ENCODE measurements at regions not wholly inside any gene's neighbourhood (a gene's known extent, or its start where the extent isn't known, plus 50 kb on each side); places are given as distances from the start of the nearest gene placed in this dataset.

GRCh38 chr10:75326306-75326705 is 75.3 kb downstream of the ZNF503 start:
- Histone ChIP-seq H3K36me3 (ENCODE audit: control insufficient read depth in 2 of 2, insufficient read depth in 2 of 2, low read length in 1 of 2) (no peaks in the 10 kb centered on the region), H3K4me3 (ENCODE audit: low read length in 2 of 2) (no peak overlapping the region), H3K9me3 (ENCODE audit: control insufficient read depth in 2 of 2, insufficient read depth in 1 of 2, low read length in 1 of 2) (no peaks in the 10 kb centered on the region), H3K4me1 (ENCODE audit: control insufficient read depth in 2 of 2, insufficient read depth in 2 of 2, low read length in 2 of 2) (no peaks in the 10 kb centered on the region), H3K27me3 (ENCODE audit: control insufficient read depth in 2 of 2, insufficient read depth in 1 of 2, low read length in 1 of 2) (no peaks in the 10 kb centered on the region), H3K27ac (ENCODE audit: low read depth in 1 of 2, low read length in 1 of 2) (no peak overlapping the region)
- DNase-seq (ENCODE audit: low read depth in 6 of 9, low spot score in 9 of 9): no peak

DNA sequence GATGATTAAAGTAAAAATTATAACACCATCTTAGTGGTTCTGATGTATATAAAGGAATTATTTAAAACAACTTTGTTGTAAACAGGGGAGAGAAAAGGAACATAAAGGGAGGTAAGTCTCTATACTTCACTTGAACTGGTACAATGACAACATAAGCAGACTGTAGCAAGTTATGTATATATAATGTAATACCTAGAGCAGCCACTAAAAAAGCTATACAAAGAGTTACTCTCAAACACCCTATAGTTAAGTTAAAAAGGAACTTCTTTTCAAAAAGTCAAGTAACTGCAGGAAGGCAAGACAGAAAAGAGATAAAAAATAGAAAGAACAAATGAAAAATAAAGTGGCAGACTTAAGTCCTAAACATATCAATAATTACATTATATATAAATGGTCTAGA is 82.3 kb downstream of the ZNF503 start:
- H3K36me3 ChIP-seq (ENCODE audit: control insufficient read depth in 2 of 2, insufficient read depth in 2 of 2, low read length in 1 of 2): no peaks in the 10 kb centered on the region
- H3K9me3 ChIP-seq (ENCODE audit: control insufficient read depth in 2 of 2, insufficient read depth in 1 of 2, low read length in 1 of 2): no peaks in the 10 kb centered on the region
- no peaks in the 10 kb centered on the region for H3K4me1 ChIP-seq (ENCODE audit: control insufficient read depth in 2 of 2, insufficient read depth in 2 of 2, low read length in 2 of 2)
- H3K27me3 ChIP-seq (ENCODE audit: control insufficient read depth in 2 of 2, insufficient read depth in 1 of 2, low read length in 1 of 2): no peaks in the 10 kb centered on the region
- no peak overlapping the region for H3K4me3 ChIP-seq (ENCODE audit: low read length in 2 of 2)
- no peak overlapping the region for H3K27ac ChIP-seq (ENCODE audit: low read depth in 1 of 2, low read length in 1 of 2)
- DNase-seq (ENCODE audit: low read depth in 6 of 9, low spot score in 9 of 9): no peak

- 96% methylated on average over 1 of the region's 1 CpG for WGBS
- Histone ChIP-seq H3K4me3 (ENCODE audit: low read length in 2 of 2) (no peak overlapping the region), H3K36me3 (ENCODE audit: control insufficient read depth in 2 of 2, insufficient read depth in 2 of 2, low read length in 1 of 2) (no peaks in the 10 kb centered on the region), H3K27ac (ENCODE audit: low read depth in 1 of 2, low read length in 1 of 2) (no peak overlapping the region), H3K9me3 (ENCODE audit: control insufficient read depth in 2 of 2, insufficient read depth in 1 of 2, low read length in 1 of 2) (no peaks in the 10 kb centered on the region), H3K4me1 (ENCODE audit: control insufficient read depth in 2 of 2, insufficient read depth in 2 of 2, low read length in 2 of 2) (no peaks in the 10 kb centered on the region), H3K27me3 (ENCODE audit: control insufficient read depth in 2 of 2, insufficient read depth in 1 of 2, low read length in 1 of 2) (no peaks in the 10 kb centered on the region)
- DNase-seq (ENCODE audit: low read depth in 6 of 9, low spot score in 9 of 9): no peak
Observed at GRCh38 chr10:75314570-75314969, 78.8 kb upstream of the COMTD1 start.

GRCh38 chr10:75312440-75312839 is 76.7 kb upstream of the COMTD1 start:
- no peak for DNase-seq (ENCODE audit: low read depth in 6 of 9, low spot score in 9 of 9)
- H3K4me3 ChIP-seq (ENCODE audit: low read length in 2 of 2): no peak overlapping the region
- no peaks in the 10 kb centered on the region for H3K4me1 ChIP-seq (ENCODE audit: control insufficient read depth in 2 of 2, insufficient read depth in 2 of 2, low read length in 2 of 2)
- H3K27me3 ChIP-seq (ENCODE audit: control insufficient read depth in 2 of 2, insufficient read depth in 1 of 2, low read length in 1 of 2): no peaks in the 10 kb centered on the region
- H3K27ac ChIP-seq (ENCODE audit: low read depth in 1 of 2, low read length in 1 of 2): no peak overlapping the region
- no peaks in the 10 kb centered on the region for H3K9me3 ChIP-seq (ENCODE audit: control insufficient read depth in 2 of 2, insufficient read depth in 1 of 2, low read length in 1 of 2)
- H3K36me3 ChIP-seq (ENCODE audit: control insufficient read depth in 2 of 2, insufficient read depth in 2 of 2, low read length in 1 of 2): no peaks in the 10 kb centered on the region

GRCh38 chr10:75305675-75306074 is 69.9 kb upstream of the COMTD1 start:
- Histone ChIP-seq H3K27me3 (ENCODE audit: control insufficient read depth in 2 of 2, insufficient read depth in 1 of 2, low read length in 1 of 2) (no peaks in the 10 kb centered on the region), H3K4me1 (ENCODE audit: control insufficient read depth in 2 of 2, insufficient read depth in 2 of 2, low read length in 2 of 2) (no peaks in the 10 kb centered on the region), H3K9me3 (ENCODE audit: control insufficient read depth in 2 of 2, insufficient read depth in 1 of 2, low read length in 1 of 2) (no peaks in the 10 kb centered on the region), H3K27ac (ENCODE audit: low read depth in 1 of 2, low read length in 1 of 2) (no peak overlapping the region), H3K4me3 (ENCODE audit: low read length in 2 of 2) (no peak overlapping the region), H3K36me3 (ENCODE audit: control insufficient read depth in 2 of 2, insufficient read depth in 2 of 2, low read length in 1 of 2) (no peaks in the 10 kb centered on the region)
- no peak for DNase-seq (ENCODE audit: low read depth in 6 of 9, low spot score in 9 of 9)

DNA sequence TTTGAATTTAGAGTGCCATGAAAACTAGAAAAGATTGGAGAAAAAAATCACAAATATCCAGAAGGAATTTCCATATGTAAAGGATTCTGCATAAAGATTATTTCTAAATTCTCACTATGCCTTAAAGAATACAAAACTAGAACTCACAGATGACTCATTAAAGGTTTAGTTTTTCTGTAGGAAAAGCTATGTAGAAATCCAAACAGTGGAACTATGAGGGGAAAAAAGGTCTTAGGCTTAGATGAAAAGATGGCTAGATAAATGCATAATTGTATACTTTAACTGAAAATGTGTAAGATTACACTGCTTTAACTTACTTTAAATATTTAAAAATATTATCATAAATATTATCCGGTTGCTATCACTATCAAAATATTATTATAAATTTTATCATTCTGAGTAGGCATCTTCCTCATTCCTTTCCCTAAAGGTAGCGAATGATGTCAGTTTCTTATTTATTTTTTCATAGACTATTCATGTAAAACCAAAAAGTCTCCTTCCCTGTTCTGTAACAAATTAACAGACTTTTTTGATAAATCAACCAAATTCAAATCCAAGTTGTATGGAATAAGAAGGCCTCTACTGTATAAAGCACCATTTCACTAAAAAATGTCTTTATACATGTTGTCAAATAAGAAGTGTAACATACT is 69.1 kb upstream of the COMTD1 start:
- Histone ChIP-seq H3K36me3 (ENCODE audit: control insufficient read depth in 2 of 2, insufficient read depth in 2 of 2, low read length in 1 of 2) (no peaks in the 10 kb centered on the region), H3K4me1 (ENCODE audit: control insufficient read depth in 2 of 2, insufficient read depth in 2 of 2, low read length in 2 of 2) (no peaks in the 10 kb centered on the region), H3K4me3 (ENCODE audit: low read length in 2 of 2) (no peak overlapping the region), H3K27ac (ENCODE audit: low read depth in 1 of 2, low read length in 1 of 2) (no peak overlapping the region), H3K27me3 (ENCODE audit: control insufficient read depth in 2 of 2, insufficient read depth in 1 of 2, low read length in 1 of 2) (no peaks in the 10 kb centered on the region), H3K9me3 (ENCODE audit: control insufficient read depth in 2 of 2, insufficient read depth in 1 of 2, low read length in 1 of 2) (no peaks in the 10 kb centered on the region)
- 96% methylated on average over 2 of the region's 2 CpGs for WGBS
- DNase-seq (ENCODE audit: low read depth in 6 of 9, low spot score in 9 of 9): no peak

DNA sequence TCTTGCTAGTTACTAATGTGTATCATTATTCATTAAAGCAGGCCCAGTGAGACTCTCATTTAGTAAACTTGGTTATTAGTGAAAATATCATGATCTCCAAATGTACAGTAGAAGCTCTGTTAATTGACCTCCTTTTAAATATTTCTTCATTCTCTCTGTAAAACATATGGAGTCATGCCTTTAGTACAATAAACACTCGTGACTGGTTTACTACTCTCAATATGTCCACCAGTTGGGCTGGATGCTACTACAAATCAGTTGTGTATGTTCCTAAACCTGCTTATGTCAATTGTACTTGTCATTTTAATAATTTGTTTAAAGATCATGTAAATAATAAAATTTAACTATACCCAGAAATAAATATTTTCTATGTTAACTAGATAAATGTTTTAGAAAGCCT is 68.6 kb upstream of the COMTD1 start:
- Histone ChIP-seq H3K4me3 (ENCODE audit: low read length in 2 of 2) (no peak overlapping the region), H3K27ac (ENCODE audit: low read depth in 1 of 2, low read length in 1 of 2) (no peak overlapping the region), H3K9me3 (ENCODE audit: control insufficient read depth in 2 of 2, insufficient read depth in 1 of 2, low read length in 1 of 2) (no peaks in the 10 kb centered on the region), H3K27me3 (ENCODE audit: control insufficient read depth in 2 of 2, insufficient read depth in 1 of 2, low read length in 1 of 2) (no peaks in the 10 kb centered on the region), H3K4me1 (ENCODE audit: control insufficient read depth in 2 of 2, insufficient read depth in 2 of 2, low read length in 2 of 2) (no peaks in the 10 kb centered on the region), H3K36me3 (ENCODE audit: control insufficient read depth in 2 of 2, insufficient read depth in 2 of 2, low read length in 1 of 2) (no peaks in the 10 kb centered on the region)
- no peak for DNase-seq (ENCODE audit: low read depth in 6 of 9, low spot score in 9 of 9)
- WGBS: 100% methylated on average over 1 of the region's 1 CpG

GRCh38 chr10:75303045-75303777 is 67.5 kb upstream of the COMTD1 start:
- H3K4me1 ChIP-seq (ENCODE audit: control insufficient read depth in 2 of 2, insufficient read depth in 2 of 2, low read length in 2 of 2): no peaks in the 10 kb centered on the region
- no peak overlapping the region for H3K4me3 ChIP-seq (ENCODE audit: low read length in 2 of 2)
- H3K9me3 ChIP-seq (ENCODE audit: control insufficient read depth in 2 of 2, insufficient read depth in 1 of 2, low read length in 1 of 2): no peaks in the 10 kb centered on the region
- 91% methylated on average over 2 of the region's 2 CpGs for WGBS
- no peak overlapping the region for H3K27ac ChIP-seq (ENCODE audit: low read depth in 1 of 2, low read length in 1 of 2)
- H3K36me3 ChIP-seq (ENCODE audit: control insufficient read depth in 2 of 2, insufficient read depth in 2 of 2, low read length in 1 of 2): no peaks in the 10 kb centered on the region
- H3K27me3 ChIP-seq (ENCODE audit: control insufficient read depth in 2 of 2, insufficient read depth in 1 of 2, low read length in 1 of 2): no peaks in the 10 kb centered on the region
- no peak for DNase-seq (ENCODE audit: low read depth in 6 of 9, low spot score in 9 of 9)

GRCh38 chr10:75302029-75302428 is 66.3 kb upstream of the COMTD1 start:
- H3K27ac ChIP-seq (ENCODE audit: low read depth in 1 of 2, low read length in 1 of 2): no peak overlapping the region
- no peaks in the 10 kb centered on the region for H3K27me3 ChIP-seq (ENCODE audit: control insufficient read depth in 2 of 2, insufficient read depth in 1 of 2, low read length in 1 of 2)
- no peaks in the 10 kb centered on the region for H3K36me3 ChIP-seq (ENCODE audit: control insufficient read depth in 2 of 2, insufficient read depth in 2 of 2, low read length in 1 of 2)
- WGBS: 97% methylated on average over 1 of the region's 1 CpG
- no peak overlapping the region for H3K4me3 ChIP-seq (ENCODE audit: low read length in 2 of 2)
- H3K9me3 ChIP-seq (ENCODE audit: control insufficient read depth in 2 of 2, insufficient read depth in 1 of 2, low read length in 1 of 2): no peaks in the 10 kb centered on the region
- DNase-seq (ENCODE audit: low read depth in 6 of 9, low spot score in 9 of 9): no peak
- H3K4me1 ChIP-seq (ENCODE audit: control insufficient read depth in 2 of 2, insufficient read depth in 2 of 2, low read length in 2 of 2): no peaks in the 10 kb centered on the region

Measured in thymus (tissue), 11 donors.